H9 (cell line): ENCODE measurements at regions not wholly inside any gene's neighbourhood (a gene's known extent, or its start where the extent isn't known, plus 50 kb on each side); places are given as distances from the start of the nearest gene placed in this dataset.

Source experiments
- DNase-seq: peaks from one replicate; pipeline ENCODE4 v3.0.0-alpha.2; 2017
- H2AFZ ChIP-seq: one replicate; pipeline ENCODE4 v1.6.1; 2013; ENCODE audit warnings: mild to moderate bottlenecking, low read length, control low read depth, moderate library complexity
- H2AK5ac ChIP-seq: 2 replicates; pipeline ENCODE4 v1.6.1; 2013; ENCODE audit warnings: low read length, control low read depth, mixed read lengths; ENCODE audit not compliant: insufficient read length
- H2BK120ac ChIP-seq: one replicate; pipeline ENCODE4 v1.6.1; 2013; ENCODE audit warnings: low read depth, mild to moderate bottlenecking, low read length, control low read depth, inconsistent platforms; ENCODE audit not compliant: poor library complexity, severe bottlenecking
- H2BK12ac ChIP-seq: 2 replicates; pipeline ENCODE4 v1.6.1; 2013; ENCODE audit warnings: low read length, control low read depth, mixed read lengths, low read depth; ENCODE audit not compliant: insufficient read length
- H2BK15ac ChIP-seq: 2 replicates; pipeline ENCODE4 v1.6.1; 2013; ENCODE audit warnings: low read depth, low read length, control low read depth
- H2BK20ac ChIP-seq: one replicate; pipeline ENCODE4 v1.6.1; 2013; ENCODE audit warnings: low read depth, mild to moderate bottlenecking, low read length, control low read depth, inconsistent platforms; ENCODE audit not compliant: poor library complexity, severe bottlenecking
- H2BK5ac ChIP-seq: 2 replicates; pipeline ENCODE4 v1.6.1; 2013; ENCODE audit warnings: low read length, control low read depth, mixed read lengths; ENCODE audit not compliant: insufficient read length
- H3K14ac ChIP-seq: 2 replicates; pipeline ENCODE4 v1.6.1; 2013; ENCODE audit warnings: low read length, control low read depth; ENCODE audit not compliant: insufficient read depth
- H3K18ac ChIP-seq: 2 replicates; pipeline ENCODE4 v1.6.1; 2013; ENCODE audit warnings: low read depth, mild to moderate bottlenecking, mixed read lengths, low read length, control low read depth; ENCODE audit not compliant: insufficient read length
- H3K23ac ChIP-seq: 2 replicates; pipeline ENCODE4 v1.6.1; 2013; ENCODE audit warnings: low read length, control low read depth, mixed read lengths, low read depth; ENCODE audit not compliant: insufficient read length
- H3K23me2 ChIP-seq: 2 replicates; pipeline ENCODE4 v1.6.1; 2013; ENCODE audit warnings: low read depth, mild to moderate bottlenecking, mixed read lengths, low read length, control low read depth; ENCODE audit not compliant: insufficient read length, poor library complexity, severe bottlenecking
- H3K27ac ChIP-seq: 2 replicates; pipeline ENCODE4 v1.5.1; 2013; ENCODE audit warnings: low read length, control low read depth, mixed read lengths, low read depth; ENCODE audit not compliant: insufficient read length
- H3K27me3 ChIP-seq: 2 replicates; pipeline ENCODE4 v1.6.1; 2013; ENCODE audit warnings: low read length, control low read depth, inconsistent platforms; ENCODE audit not compliant: insufficient read depth
- H3K4ac ChIP-seq: 2 replicates; pipeline ENCODE4 v1.6.1; 2013; ENCODE audit warnings: low read depth, mild to moderate bottlenecking, control low read depth, inconsistent platforms, low read length, moderate library complexity
- H3K4me1 ChIP-seq: 2 replicates; pipeline ENCODE4 v1.6.1; 2013; ENCODE audit warnings: low read length, control low read depth, inconsistent platforms; ENCODE audit not compliant: insufficient read depth
- H3K4me2 ChIP-seq: 2 replicates; pipeline ENCODE4 v1.6.1; 2013; ENCODE audit warnings: low read length, control low read depth, mixed read lengths; ENCODE audit not compliant: insufficient read length, insufficient read depth
- H3K56ac ChIP-seq: 2 replicates; pipeline ENCODE4 v1.6.1; 2013; ENCODE audit warnings: low read depth, mild to moderate bottlenecking, mixed read lengths, low read length, control low read depth; ENCODE audit not compliant: insufficient read length
- H3K79me1 ChIP-seq: 2 replicates; pipeline ENCODE4 v1.6.1; 2013; ENCODE audit warnings: low read depth, mild to moderate bottlenecking, moderate library complexity, low read length, control low read depth, inconsistent platforms; ENCODE audit not compliant: insufficient read depth, poor library complexity, severe bottlenecking
- H3K79me2 ChIP-seq: 2 replicates; pipeline ENCODE4 v1.6.1; 2013; ENCODE audit warnings: low read length, control low read depth, inconsistent platforms; ENCODE audit not compliant: insufficient read depth
- H3K9ac ChIP-seq: 2 replicates; pipeline ENCODE4 v1.6.1; 2013; ENCODE audit warnings: low read length, control low read depth, mixed read lengths; ENCODE audit not compliant: insufficient read length; ENCODE audit errors: extremely low read depth
- H3K9me3 ChIP-seq: one replicate; pipeline ENCODE4 v1.6.1; 2013; ENCODE audit warnings: low read depth, low read length, inconsistent platforms; ENCODE audit not compliant: control insufficient read depth
- H3T11ph ChIP-seq: one replicate; pipeline ENCODE4 v1.6.1; 2013; ENCODE audit warnings: mild to moderate bottlenecking, low read length, control low read depth, inconsistent platforms
- H4K20me1 ChIP-seq: one replicate; pipeline ENCODE4 v1.6.1; 2013; ENCODE audit not compliant: control insufficient read depth, insufficient read length, insufficient read depth
- H4K5ac ChIP-seq: 2 replicates; pipeline ENCODE4 v1.6.1; 2013; ENCODE audit warnings: low read depth, mild to moderate bottlenecking, mixed read lengths, low read length, control low read depth; ENCODE audit not compliant: insufficient read length
- H4K8ac ChIP-seq: replicated peaks from 2 replicates; pipeline ENCODE4 v1.6.1; 2013; ENCODE audit warnings: low read length, control low read depth, mixed read lengths, low read depth; ENCODE audit not compliant: insufficient read length
- H4K91ac ChIP-seq: 2 replicates; pipeline ENCODE4 v1.6.1; 2013; ENCODE audit warnings: low read depth, mild to moderate bottlenecking, moderate library complexity, mixed read lengths, low read length, control low read depth; ENCODE audit not compliant: insufficient read length
- H3K27ac Mint-ChIP-seq, 3 experiments: 2 replicates in 2 of 3; 3 replicates in 1 of 3; pipeline ENCODE4 v1.8.0; 2020 to 2021; ENCODE audit warnings: mixed read lengths in 3 of 3, mild to moderate bottlenecking in 1 of 3, moderate library complexity in 1 of 3
- H3K27me3 Mint-ChIP-seq: 2 replicates; pipeline ENCODE4 v1.8.0; 2021; ENCODE audit warnings: low read depth, mild to moderate bottlenecking, moderate library complexity, mixed read lengths
- H3K36me3 Mint-ChIP-seq, 3 experiments: 2 replicates in 2 of 3; 3 replicates in 1 of 3; pipeline ENCODE4 v1.8.0; 2020 to 2021; ENCODE audit warnings: low read depth in 3 of 3, mixed read lengths in 3 of 3; ENCODE audit not compliant: insufficient read depth in 1 of 3
- H3K4me1 Mint-ChIP-seq, 2 experiments: 2 replicates each; pipeline ENCODE4 v1.8.0; 2020; ENCODE audit warnings: mixed read lengths in 2 of 2
- H3K4me3 Mint-ChIP-seq, 2 experiments: 2 replicates in 1 of 2; 3 replicates in 1 of 2; pipeline ENCODE4 v1.8.0; 2020 to 2021; ENCODE audit warnings: mild to moderate bottlenecking in 2 of 2, mixed read lengths in 2 of 2, moderate library complexity in 1 of 2
- H3K9me3 Mint-ChIP-seq, 2 experiments: 2 replicates in 1 of 2; 3 replicates in 1 of 2; pipeline ENCODE4 v1.8.0; 2020; ENCODE audit warnings: mild to moderate bottlenecking in 2 of 2, mixed read lengths in 2 of 2, moderate library complexity in 1 of 2
- WGBS: extraction: QIAGEN DNeasy Blood & Tissue Kit; methylation state at CpG from one replicate; pipeline ENCODE4 v1.1.7; 2013; ENCODE audit warnings: missing lambda C conversion rate, low lambda C conversion rate, mixed read lengths; ENCODE audit not compliant: insufficient read length; ENCODE audit errors: extremely low coverage; 5-methylcytosine and 5-hydroxymethylcytosine counted together
- TF ChIP-seq, protein P1 (sequence below): fragments of 200-600 bp; sonication (generic); conservative IDR thresholded peaks from 3 replicates; pipeline ENCODE4 v1.8.0; 2021; ENCODE audit warnings: antibody characterized with exemption, mild to moderate bottlenecking

DNA sequence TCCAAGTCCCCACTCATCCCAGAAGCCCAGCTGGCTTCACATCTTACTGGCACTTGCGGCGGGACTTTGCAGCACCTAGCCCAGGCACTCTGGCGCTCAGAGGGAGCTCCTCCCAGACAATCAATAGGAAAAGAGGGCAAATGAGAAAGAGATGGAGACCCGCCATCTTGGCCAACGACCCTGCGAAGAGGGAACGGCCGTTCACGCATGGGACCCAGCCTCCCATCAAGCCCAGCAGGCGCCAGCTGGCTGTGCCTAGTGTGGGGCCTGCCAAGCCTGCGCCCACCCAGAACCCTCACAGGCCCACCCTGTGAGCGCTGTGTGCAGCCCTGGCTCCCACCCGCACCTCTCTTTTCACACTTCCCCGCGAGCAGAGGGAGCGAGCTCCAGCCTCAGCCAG, 317.8 kb upstream of the SPRY2 start:
- H3K79me1 ChIP-seq = no peaks in the 10 kb centered on the region
- peaks cover 0 to 11% of the 10 kb centered on the region in 2 experiments; a peak in 3 of 5 replicates for H3K9me3 Mint-ChIP-seq
- no peak overlapping the region for H3K4ac ChIP-seq
- no peak overlapping the region for H2BK15ac ChIP-seq
- peaks cover 1 to 9% (median 6%) of the 10 kb centered on the region in 3 experiments; a peak in 2 of 7 replicates for H3K36me3 Mint-ChIP-seq
- no peaks in the 10 kb centered on the region for H3K27me3 ChIP-seq
- no peak overlapping the region for H3K4me3 Mint-ChIP-seq
- no peak overlapping the region for H2BK12ac ChIP-seq
- H3K79me2 ChIP-seq = no peaks in the 10 kb centered on the region
- H3T11ph ChIP-seq = no peak overlapping the region
- no peak overlapping the region for H3K23ac ChIP-seq
- H3K56ac ChIP-seq = no peak overlapping the region
- H3K9ac ChIP-seq = no peak overlapping the region
- no peak overlapping the region; a peak in 2 of 7 replicates for H3K27ac Mint-ChIP-seq
- no peak overlapping the region for H2AK5ac ChIP-seq
- TF ChIP-seq, protein P1, sequence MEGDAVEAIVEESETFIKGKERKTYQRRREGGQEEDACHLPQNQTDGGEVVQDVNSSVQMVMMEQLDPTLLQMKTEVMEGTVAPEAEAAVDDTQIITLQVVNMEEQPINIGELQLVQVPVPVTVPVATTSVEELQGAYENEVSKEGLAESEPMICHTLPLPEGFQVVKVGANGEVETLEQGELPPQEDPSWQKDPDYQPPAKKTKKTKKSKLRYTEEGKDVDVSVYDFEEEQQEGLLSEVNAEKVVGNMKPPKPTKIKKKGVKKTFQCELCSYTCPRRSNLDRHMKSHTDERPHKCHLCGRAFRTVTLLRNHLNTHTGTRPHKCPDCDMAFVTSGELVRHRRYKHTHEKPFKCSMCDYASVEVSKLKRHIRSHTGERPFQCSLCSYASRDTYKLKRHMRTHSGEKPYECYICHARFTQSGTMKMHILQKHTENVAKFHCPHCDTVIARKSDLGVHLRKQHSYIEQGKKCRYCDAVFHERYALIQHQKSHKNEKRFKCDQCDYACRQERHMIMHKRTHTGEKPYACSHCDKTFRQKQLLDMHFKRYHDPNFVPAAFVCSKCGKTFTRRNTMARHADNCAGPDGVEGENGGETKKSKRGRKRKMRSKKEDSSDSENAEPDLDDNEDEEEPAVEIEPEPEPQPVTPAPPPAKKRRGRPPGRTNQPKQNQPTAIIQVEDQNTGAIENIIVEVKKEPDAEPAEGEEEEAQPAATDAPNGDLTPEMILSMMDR = no peak
- H4K5ac ChIP-seq = no peak overlapping the region
- no peak overlapping the region for H2BK120ac ChIP-seq
- no CpG with 5 or more reads among the region's 16 CpGs for WGBS
- H3K18ac ChIP-seq = no peak overlapping the region
- no peaks in the 10 kb centered on the region for H3K4me1 Mint-ChIP-seq
- no peak overlapping the region for H4K8ac ChIP-seq
- no peaks in the 10 kb centered on the region for H3K27me3 Mint-ChIP-seq
- H2AFZ ChIP-seq = no peak overlapping the region
- no peak overlapping the region for H4K91ac ChIP-seq
- H3K9me3 ChIP-seq = no peaks in the 10 kb centered on the region
- H2BK20ac ChIP-seq = no peak overlapping the region
- H3K27ac ChIP-seq = no peak overlapping the region
- H3K4me1 ChIP-seq = no peaks in the 10 kb centered on the region
- DNase-seq = no peak
- H2BK5ac ChIP-seq = no peak overlapping the region
- H3K14ac ChIP-seq = no peak overlapping the region
- no peaks in the 10 kb centered on the region for H4K20me1 ChIP-seq
- H3K4me2 ChIP-seq = no peak overlapping the region
- no peaks in the 10 kb centered on the region for H3K23me2 ChIP-seq
